Spleen (tissue), 11 donors: ENCODE measurements at regions not wholly inside any gene's neighbourhood (a gene's known extent, or its start where the extent isn't known, plus 50 kb on each side); places are given as distances from the start of the nearest gene placed in this dataset.

Experiments
- DNase-seq: peaks from one replicate; pipeline ENCODE4 v3.0.0-alpha.2; 2020
- H3K27ac ChIP-seq, 8 donors: fragments of 200-600 bp; sonication (generic) in 7 of 8; 1 replicate in 4 of 8; 2 replicates in 4 of 8; pipeline versions ENCODE4 v1.5.0 to v1.8.0; 2016 to 2021; ENCODE audit warnings: inconsistent platforms in 4 of 8, mild to moderate bottlenecking in 4 of 8, moderate library complexity in 1 of 8
- H3K27me3 ChIP-seq, 7 donors: fragments of 200-600 bp; sonication (generic) in 6 of 7; replicated peaks in 1 of 7; 1 replicate in 4 of 7; 2 replicates in 3 of 7; pipeline versions ENCODE4 v1.5.0 to v1.8.0; 2016 to 2021; ENCODE audit warnings: inconsistent platforms in 3 of 7, mild to moderate bottlenecking in 1 of 7
- H3K36me3 ChIP-seq, 6 donors: fragments of 200-600 bp; sonication (generic) in 5 of 6; 1 replicate in 4 of 6; 2 replicates in 2 of 6; pipeline versions ENCODE4 v1.5.0 to v1.8.0; 2016 to 2021; ENCODE audit warnings: inconsistent platforms in 2 of 6
- H3K4me1 ChIP-seq, 6 donors: fragments of 200-600 bp; sonication (generic) in 5 of 6; 1 replicate in 3 of 6; 2 replicates in 3 of 6; pipeline versions ENCODE4 v1.5.0 to v1.8.0; 2016 to 2021; ENCODE audit warnings: inconsistent platforms in 3 of 6
- H3K4me3 ChIP-seq, 8 donors: fragments of 200-600 bp; sonication (generic) in 7 of 8; 1 replicate in 4 of 8; 2 replicates in 4 of 8; pipeline versions ENCODE4 v1.5.0 to v1.8.0; 2016 to 2021; ENCODE audit warnings: inconsistent platforms in 4 of 8, mild to moderate bottlenecking in 4 of 8, moderate library complexity in 2 of 8
- H3K9me3 ChIP-seq, 8 donors: fragments of 200-600 bp; sonication (generic) in 7 of 8; 1 replicate in 4 of 8; 2 replicates in 4 of 8; pipeline versions ENCODE4 v1.5.0 to v1.8.0; 2016 to 2021; ENCODE audit warnings: inconsistent platforms in 4 of 8
- CTCF ChIP-seq, 11 experiments: fragments of 200-600 bp in 7 of 11; fragments of 450-650 bp in 4 of 11; sonication (generic) in 4 of 11; IDR thresholded peaks in 8 of 11; conservative IDR thresholded peaks in 3 of 11; 1 replicate in 7 of 11; 2 replicates in 4 of 11; pipeline versions ENCODE4 v1.4.0 to v1.8.0; 2016 to 2021; ENCODE audit warnings: antibody characterized with exemption in 11 of 11, inconsistent platforms in 4 of 11, mild to moderate bottlenecking in 1 of 11
- POLR2A ChIP-seq, 3 donors: fragments of 450-650 bp; IDR thresholded peaks; one replicate each; pipeline ENCODE4 v1.5.1; 2017; ENCODE audit warnings: antibody characterized with exemption in 3 of 3, mild to moderate bottlenecking in 1 of 3
- POLR2AphosphoS5 ChIP-seq, 3 donors: sonication (generic); formaldehyde crosslinking; IDR thresholded peaks; one replicate each; pipeline ENCODE4 v1.5.1; 2017; ENCODE audit warnings: antibody characterized with exemption in 3 of 3
- WGBS, 5 donors: extraction: QIAGEN DNeasy Blood & Tissue Kit in 3 of 5; methylation state at CpG; one replicate each; pipeline versions ENCODE4 v1.1.5 to v1.1.7; 2013 to 2018; 5-methylcytosine and 5-hydroxymethylcytosine counted together
- intact Hi-C: fragments of 100-400 bp; cut with DNase I; formaldehyde crosslinking; loops from one replicate; pipeline ENCODE4 v1.15.0; 2023; ENCODE audit warnings: low total_unique reads
- donor health status: healthy with polysubstance abuse.
- donor health status: DM: no; HTN: no; CAD: no; lungs with moderate emphysema.
- donor health status: DM: no; HTN: no; CAD: no.
- donor health status: Bipolar disorder and iron deficiency.
- donor health status: healthy.
- donor health status: DM: no; HTN: no; CAD: no.
- donor health status: DM: yes; HTN: yes; CAD: no.

DNA sequence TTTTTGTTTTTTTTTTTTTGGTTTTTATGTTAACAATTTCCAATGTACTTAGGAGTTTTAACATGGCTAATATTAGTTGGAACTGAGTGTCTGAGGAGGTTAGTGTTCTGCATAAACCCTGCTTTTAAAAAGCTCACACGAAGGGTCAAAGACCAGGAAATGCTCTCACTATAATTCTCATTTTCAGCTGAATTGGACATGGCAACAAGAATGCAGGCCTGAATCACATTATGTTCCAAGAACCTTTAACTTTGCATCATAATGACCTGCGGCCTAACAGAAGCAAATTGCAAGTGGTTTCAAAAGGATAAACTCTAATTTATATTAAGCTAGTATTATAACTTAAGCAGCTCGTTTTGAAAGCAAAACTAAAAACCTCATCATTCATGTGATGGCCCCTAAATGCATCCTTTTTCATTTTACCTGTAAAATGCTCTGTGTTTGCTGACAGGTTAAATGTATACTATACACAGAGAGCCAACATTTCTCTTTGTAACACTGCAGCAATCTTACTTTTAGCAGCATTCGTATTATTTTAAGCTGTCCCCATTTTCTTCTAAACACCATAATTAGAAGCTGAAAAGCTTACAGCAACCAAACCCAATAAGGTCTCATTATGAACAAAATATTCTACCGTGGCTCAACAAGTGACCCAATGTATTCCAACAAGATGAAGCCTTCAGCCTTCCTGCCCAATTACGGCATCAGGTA lies 242.8 kb upstream of the SP4 start:
- DNase-seq, result no peak
- Histone ChIP-seq H3K27ac (no peak overlapping the region), H3K4me3 (no peak overlapping the region), H3K36me3 (no peaks in the 10 kb centered on the region), H3K27me3 (peaks cover 0 to 11% (median 0%) of the 10 kb centered on the region in 7 donors), H3K4me1 (no peaks in the 10 kb centered on the region), H3K9me3 (peaks cover 0 to 3% (median 0%) of the 10 kb centered on the region in 8 donors)
- intact Hi-C loops, result no loop called here
- WGBS, 5 donors, result 38 to 66% (median 59%) methylated on average over 6 of the region's 6 CpGs
- TF ChIP-seq POLR2AphosphoS5 (IDR thresholded peaks at IDR 0.05), result no peak

DNA sequence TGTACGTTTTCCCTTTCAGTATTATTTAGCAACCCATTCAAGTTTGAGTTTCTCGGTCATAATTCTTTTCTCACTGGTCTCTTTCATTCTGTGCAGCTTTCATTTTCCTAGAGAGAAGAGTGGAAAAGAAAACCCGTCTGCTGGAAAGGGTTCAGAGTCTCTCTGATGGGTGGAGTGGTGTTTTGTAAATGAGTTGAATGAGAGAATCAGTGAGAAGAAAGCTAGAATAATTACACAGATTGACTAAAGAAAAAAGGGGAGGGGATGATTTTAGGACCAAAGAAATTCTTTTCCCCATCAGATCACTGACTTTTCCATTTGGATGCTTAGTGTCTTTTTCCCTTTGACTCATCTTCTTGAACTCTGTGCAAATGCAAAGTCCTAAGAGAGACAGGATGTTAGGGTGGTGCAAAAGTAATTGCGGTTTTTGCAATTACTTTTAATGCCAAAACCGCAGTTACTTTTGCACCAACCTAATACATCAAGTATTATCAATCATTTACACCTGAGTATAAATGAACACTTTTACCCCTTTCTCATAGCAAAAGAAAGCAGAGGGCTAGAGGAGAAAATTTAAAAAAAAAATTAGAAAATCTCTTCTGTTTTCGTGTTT lies 242.1 kb upstream of the SP4 start:
- peaks cover 0 to 3% (median 0%) of the 10 kb centered on the region in 8 donors for H3K9me3 ChIP-seq
- 83 to 90% (median 86%) methylated on average over 6 of the region's 6 CpGs for WGBS, 5 donors
- no peaks in the 10 kb centered on the region for H3K4me1 ChIP-seq
- TF ChIP-seq POLR2AphosphoS5 (IDR thresholded peaks at IDR 0.05) (no peak), CTCF (IDR thresholded peaks at IDR 0.05 in 8 of 11, conservative IDR thresholded peaks at IDR 0.05 in 3 of 11) (no peak), POLR2A (IDR thresholded peaks at IDR 0.05) (no peak)
- no peaks in the 10 kb centered on the region for H3K36me3 ChIP-seq
- H3K4me3 ChIP-seq, result no peak overlapping the region
- H3K27me3 ChIP-seq, result peaks cover 0 to 11% (median 0%) of the 10 kb centered on the region in 7 donors
- no peak overlapping the region for H3K27ac ChIP-seq
- DNase-seq, result no peak
- intact Hi-C loops, result no loop called here

DNA sequence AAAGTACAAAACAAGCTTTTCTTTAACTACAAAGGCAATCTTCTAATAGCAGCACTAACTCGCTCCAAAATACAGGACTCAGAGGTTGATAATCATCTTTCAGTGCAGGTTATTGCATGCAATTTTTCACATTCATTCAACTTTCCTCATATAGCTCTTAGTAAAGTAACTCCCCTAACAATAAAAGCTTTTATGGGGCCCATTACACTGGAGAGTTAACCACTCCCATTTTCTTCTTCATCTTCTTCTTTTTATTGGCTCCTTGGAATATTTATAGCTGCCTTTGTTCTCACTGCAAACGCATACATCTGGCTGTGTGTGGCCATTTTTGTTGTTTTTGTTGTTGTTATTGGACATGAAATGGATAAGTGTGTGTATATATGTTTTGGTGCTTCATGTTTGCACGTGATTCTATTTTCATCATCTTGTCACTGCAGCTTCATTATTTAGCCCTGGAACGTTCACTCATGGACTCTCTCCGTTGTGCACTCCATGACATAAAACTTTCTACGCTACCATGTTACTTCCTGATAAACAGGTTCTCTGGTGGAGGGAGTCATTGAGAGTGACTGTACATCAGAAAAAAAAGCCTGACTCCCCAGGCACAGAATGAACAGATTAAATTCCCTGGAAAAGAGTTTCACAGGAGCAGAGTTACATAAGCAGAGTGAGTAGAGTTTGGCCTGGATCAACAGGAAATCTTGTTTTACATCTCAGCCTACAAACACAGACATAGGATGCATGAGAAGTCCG lies 236.4 kb upstream of the SP4 start:
- no peak for TF ChIP-seq POLR2AphosphoS5 (IDR thresholded peaks at IDR 0.05)
- no peak for TF ChIP-seq CTCF (IDR thresholded peaks at IDR 0.05 in 8 of 11, conservative IDR thresholded peaks at IDR 0.05 in 3 of 11)
- no peak for TF ChIP-seq POLR2A (IDR thresholded peaks at IDR 0.05)
- Histone ChIP-seq H3K9me3 (no peaks in the 10 kb centered on the region), H3K27ac (no peak overlapping the region), H3K36me3 (no peaks in the 10 kb centered on the region), H3K4me1 (no peaks in the 10 kb centered on the region), H3K4me3 (no peak overlapping the region), H3K27me3 (no peaks in the 10 kb centered on the region)
- DNase-seq, result no peak
- 78 to 90% (median 81%) methylated on average over 7 of the region's 7 CpGs for WGBS, 5 donors
- intact Hi-C loops, result no loop called here

DNA sequence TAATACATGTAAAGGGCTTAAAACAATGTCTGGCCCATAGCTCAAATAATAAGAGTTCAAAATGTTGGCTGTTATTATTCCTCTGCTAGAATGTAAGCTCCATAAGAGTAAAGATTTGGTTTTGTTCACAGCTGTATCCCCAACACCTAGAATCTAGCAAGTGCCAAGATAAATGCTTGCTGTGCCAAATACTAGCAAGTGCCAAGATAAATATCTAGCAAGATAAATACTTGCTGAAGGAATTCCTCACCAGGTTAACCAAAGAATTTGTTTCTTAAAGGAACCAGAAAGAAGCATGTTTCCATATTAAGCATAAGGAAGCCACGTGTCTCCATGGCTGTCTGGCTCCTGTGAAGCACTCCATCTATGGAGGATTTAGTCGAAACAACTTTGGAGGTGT lies 235.2 kb upstream of the SP4 start:
- Histone ChIP-seq H3K4me1 (no peaks in the 10 kb centered on the region), H3K27ac (no peak overlapping the region), H3K36me3 (no peaks in the 10 kb centered on the region), H3K27me3 (no peaks in the 10 kb centered on the region), H3K4me3 (no peak overlapping the region), H3K9me3 (no peaks in the 10 kb centered on the region)
- DNase-seq, result no peak
- no peak for TF ChIP-seq POLR2AphosphoS5 (IDR thresholded peaks at IDR 0.05)
- TF ChIP-seq CTCF (IDR thresholded peaks at IDR 0.05 in 8 of 11, conservative IDR thresholded peaks at IDR 0.05 in 3 of 11), result no peak
- TF ChIP-seq POLR2A (IDR thresholded peaks at IDR 0.05), result no peak
- 67 to 88% (median 79%) methylated on average over 2 of the region's 2 CpGs for WGBS, 5 donors
- intact Hi-C loops, result no loop called here
